HCT116 (cell line): ENCODE measurements at regions not wholly inside any gene's neighbourhood (a gene's known extent, or its start where the extent isn't known, plus 50 kb on each side); places are given as distances from the start of the nearest gene placed in this dataset.

Experiments used
- ATAC-seq: fragments of 200-7000 bp; cut with Tn5 transposase; 2 replicates; pipeline ENCODE4 v1.9.1; 2020; ENCODE audit warnings: mild to moderate bottlenecking, moderate library complexity
- BruUV-seq: library from RNA; stranded (reverse); fragments of 400-500 nt; replicated peaks from 2 replicates; lab custom pipeline; 2021; lab: Mats Ljungman, UMichigan
- CTCF ChIA-PET: fragments of 300-600 bp; sonication (Branson Sonifier 250); formaldehyde crosslinking; loops from one replicate; lab custom pipeline; 2021; ENCODE audit warnings: antibody characterized with exemption; lab: Charles Lee
- POLR2A ChIA-PET: fragments of 300-600, 350-600 bp; sonication (Branson Sonifier 250); formaldehyde crosslinking; loops from one replicate; lab custom pipeline; 2021; ENCODE audit warnings: antibody characterized with exemption; lab: Charles Lee
- RAD21 ChIA-PET, 2 experiments: fragments of 300-600 bp; sonication (Branson Sonifier 250); formaldehyde crosslinking; loops; one replicate each; lab custom pipeline; 2023; ENCODE audit warnings: low total read pairs in 2 of 2; ENCODE audit not compliant: uncharacterized antibody in 2 of 2, unreplicated experiment in 2 of 2, low non-redundant PET in 1 of 2; lab: Charles Lee
- DNase-seq: peaks from one replicate; pipeline ENCODE4 v3.0.0-alpha.2; 2010; ENCODE audit warnings: low read depth, low spot score
- H2AFZ ChIP-seq: fragments of 200-600 bp; shearing (Covaris generic), sonication (generic); 2 replicates; pipeline ENCODE4 v1.6.1; 2017; ENCODE audit warnings: low read depth, mixed run types, mixed read lengths, antibody characterized with exemption, low read length; ENCODE audit not compliant: poor library complexity, severe bottlenecking
- H3K27ac ChIP-seq: 2 replicates; pipeline ENCODE4 v1.5.1; 2012; ENCODE audit warnings: low read depth, low read length
- H3K27me3 ChIP-seq: fragments of 200-600 bp; sonication (generic); 2 replicates; pipeline ENCODE4 v1.6.1; 2016; ENCODE audit warnings: mixed run types, low read length, mixed read lengths; ENCODE audit not compliant: insufficient read depth
- H3K36me3 ChIP-seq, 2 experiments: fragments of 200-500 bp in 1 of 2; fragments of 200-600 bp in 1 of 2; sonication (Bioruptor generic) in 1 of 2; sonication (generic) in 1 of 2; 2 replicates each; pipeline versions ENCODE4 v1.5.1 to v1.6.1; 2014 to 2016; ENCODE audit warnings: low read length in 2 of 2, inconsistent platforms in 1 of 2, mixed read lengths in 1 of 2, mixed run types in 1 of 2; ENCODE audit not compliant: insufficient read depth in 2 of 2, control insufficient read depth in 1 of 2
- H3K4me1 ChIP-seq, 2 experiments: fragments of 200-600 bp in 1 of 2; sonication (generic) in 1 of 2; 2 replicates each; pipeline versions ENCODE4 v1.5.1 to v1.6.1; 2012 to 2017; ENCODE audit warnings: low read length in 2 of 2, inconsistent platforms in 1 of 2, mild to moderate bottlenecking in 1 of 2, mixed read lengths in 1 of 2, mixed run types in 1 of 2, moderate library complexity in 1 of 2; ENCODE audit not compliant: insufficient read depth in 2 of 2, control insufficient read depth in 1 of 2
- H3K4me2 ChIP-seq: fragments of 200-600 bp; sonication (generic); 2 replicates; pipeline ENCODE4 v1.6.1; 2017; ENCODE audit warnings: mixed run types, low read length, mixed read lengths
- H3K4me3 ChIP-seq, 2 experiments: fragments of 200-600 bp in 1 of 2; sonication (generic) in 1 of 2; replicated peaks in 1 of 2; 2 replicates each; pipeline ENCODE4 v1.5.1; 2011 to 2016; ENCODE audit warnings: low read length in 2 of 2, control low read depth in 1 of 2, low read depth in 1 of 2, mild to moderate bottlenecking in 1 of 2, mixed read lengths in 1 of 2, mixed run types in 1 of 2
- H3K79me2 ChIP-seq: fragments of 200-600 bp; sonication (generic); 2 replicates; pipeline ENCODE4 v1.6.1; 2017; ENCODE audit warnings: mild to moderate bottlenecking, mixed run types, low read length, moderate library complexity, mixed read lengths; ENCODE audit not compliant: insufficient read depth
- H3K9ac ChIP-seq: fragments of 200-600 bp; sonication (generic); 2 replicates; pipeline ENCODE4 v1.6.1; 2016; ENCODE audit warnings: low read length, mixed read lengths
- H3K9me2 ChIP-seq: fragments of 200-600 bp; sonication (generic), shearing (Covaris generic); 2 replicates; pipeline ENCODE4 v1.6.1; 2017; ENCODE audit warnings: mixed run types, mild to moderate bottlenecking, moderate library complexity; ENCODE audit not compliant: insufficient read depth
- H3K9me3 ChIP-seq, 2 experiments: fragments of 200-500 bp in 1 of 2; fragments of 200-600 bp in 1 of 2; sonication (Bioruptor generic) in 1 of 2; sonication (generic) in 1 of 2; 2 replicates each; pipeline ENCODE4 v1.6.1; 2014 to 2017; ENCODE audit warnings: low read length in 2 of 2, mixed read lengths in 2 of 2, inconsistent platforms in 1 of 2, low read depth in 1 of 2, mild to moderate bottlenecking in 1 of 2, mixed run types in 1 of 2, moderate library complexity in 1 of 2; ENCODE audit not compliant: control insufficient read depth in 1 of 2, insufficient read depth in 1 of 2
- H4K20me1 ChIP-seq: fragments of 200-600 bp; sonication (generic), shearing (Covaris generic); 2 replicates; pipeline ENCODE4 v1.6.1; 2017; ENCODE audit warnings: mixed run types, mild to moderate bottlenecking, moderate library complexity; ENCODE audit not compliant: insufficient read depth
- CBX3 ChIP-seq: IDR thresholded peaks from 2 replicates; pipeline ENCODE4 v1.6.1; 2012; ENCODE audit warnings: low read depth
- CTCF ChIP-seq, 3 experiments: fragments of 200-600 bp in 1 of 3; sonication (generic) in 1 of 3; IDR thresholded peaks in 2 of 3; conservative IDR thresholded peaks in 1 of 3; 2 replicates each; pipeline ENCODE4 v1.5.1; 2012 to 2017; ENCODE audit warnings: low read depth in 2 of 3, low read length in 2 of 3, antibody characterized with exemption in 1 of 3, borderline replicate concordance in 1 of 3, control low read depth in 1 of 3, mild to moderate bottlenecking in 1 of 3, mixed read lengths in 1 of 3, mixed run types in 1 of 3, moderate library complexity in 1 of 3; ENCODE audit not compliant: insufficient read depth in 1 of 3
- EZH2phosphoT487 ChIP-seq: fragments of 200-600 bp; IDR thresholded peaks from 2 replicates; pipeline ENCODE4 v1.6.1; 2018; ENCODE audit warnings: antibody characterized with exemption, borderline replicate concordance
- POLR2A ChIP-seq: IDR thresholded peaks from 2 replicates; pipeline ENCODE4 v1.7.0; 2011; ENCODE audit warnings: borderline replicate concordance; ENCODE audit not compliant: insufficient read depth, insufficient read length; ENCODE audit errors: extremely low read depth
- POLR2AphosphoS5 ChIP-seq: IDR thresholded peaks from 2 replicates; pipeline ENCODE4 v1.6.1; 2011; ENCODE audit warnings: mild to moderate bottlenecking, low read depth, low read length, moderate library complexity
- RAD21 ChIP-seq: IDR thresholded peaks from 2 replicates; pipeline ENCODE4 v1.6.1; 2012; ENCODE audit warnings: low read depth, mild to moderate bottlenecking
- REST ChIP-seq: IDR thresholded peaks from 2 replicates; pipeline ENCODE4 v1.6.1; 2012; ENCODE audit warnings: low read depth
- SIN3A ChIP-seq: IDR thresholded peaks from 2 replicates; pipeline ENCODE4 v1.6.1; 2012; ENCODE audit warnings: low read depth
- SRF ChIP-seq: IDR thresholded peaks from 2 replicates; pipeline ENCODE4 v1.6.1; 2012; ENCODE audit warnings: low read depth
- YY1 ChIP-seq: IDR thresholded peaks from 2 replicates; pipeline ENCODE4 v1.6.1; 2011; ENCODE audit warnings: low read length, low read depth, moderate library complexity, mild to moderate bottlenecking; ENCODE audit not compliant: insufficient replicate concordance; ENCODE audit errors: extremely low read depth
- ZFX ChIP-seq: fragments of 450-650 bp; IDR thresholded peaks from 2 replicates; pipeline ENCODE4 v1.6.1; 2017
- ZNF274 ChIP-seq: fragments of 200-500 bp; sonication (Bioruptor generic); IDR thresholded peaks from 2 replicates; pipeline ENCODE4 v1.6.1; 2014; ENCODE audit warnings: mild to moderate bottlenecking, low read depth, low read length, inconsistent platforms
- intact Hi-C: fragments of 100-400 bp; cut with micrococcal nuclease; formaldehyde crosslinking; loops from 2 replicates; pipeline ENCODE4 v1.10.0; 2022
- TF ChIP-seq, protein P1 (sequence below): IDR thresholded peaks from 2 replicates; pipeline ENCODE4 v1.6.1; 2012

GRCh38 chr2:188003800-188004199, 287.9 kb upstream of the GULP1 start:
- CTCF ChIA-PET, result no interaction called here
- intact Hi-C loops, result no loop called here
- H3K4me3 ChIP-seq, result no peak overlapping the region

GRCh38 chr2:188013767-188014166, 277.9 kb upstream of the GULP1 start:
- POLR2A ChIA-PET, result no interaction called here
- no peaks in the 10 kb centered on the region for H3K4me1 ChIP-seq
- no TSS peak for BruUV-seq
- TF ChIP-seq EZH2phosphoT487, result no peak
- TF ChIP-seq POLR2AphosphoS5, result no peak
- no peak for TF ChIP-seq CBX3
- no peak for TF ChIP-seq YY1
- no peak for TF ChIP-seq ZFX
- TF ChIP-seq ZNF274, result no peak
- TF ChIP-seq POLR2A, result no peak
- no peak for TF ChIP-seq REST
- TF ChIP-seq RAD21, result no peak
- TF ChIP-seq SIN3A, result no peak
- no peak for TF ChIP-seq CTCF (IDR thresholded peaks at IDR 0.05 in 2 of 3, conservative IDR thresholded peaks at IDR 0.05 in 1 of 3; ENCODE audit: borderline replicate concordance in 1 of 3, insufficient read depth in 1 of 3, low read depth in 2 of 3, low read length in 2 of 3)

More at GRCh38 chr2:188003800-188004199, 287.9 kb upstream of the GULP1 start:
- no peak for ATAC-seq
- H3K9me3 ChIP-seq, result no peaks in the 10 kb centered on the region
- no peak overlapping the region for H3K9ac ChIP-seq
- RAD21 ChIA-PET, result no interaction called here
- H3K9me2 ChIP-seq, result no peaks in the 10 kb centered on the region
- no peaks in the 10 kb centered on the region for H3K27me3 ChIP-seq
- POLR2A ChIA-PET, result no interaction called here
- no peak overlapping the region for H3K27ac ChIP-seq
- peak overlapping the region; percentile 46 for H2AFZ ChIP-seq
- no TSS peak for BruUV-seq
- TF ChIP-seq, protein P1, sequence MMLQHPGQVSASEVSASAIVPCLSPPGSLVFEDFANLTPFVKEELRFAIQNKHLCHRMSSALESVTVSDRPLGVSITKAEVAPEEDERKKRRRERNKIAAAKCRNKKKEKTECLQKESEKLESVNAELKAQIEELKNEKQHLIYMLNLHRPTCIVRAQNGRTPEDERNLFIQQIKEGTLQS, result no peak
- no peak for TF ChIP-seq SRF
- TF ChIP-seq CBX3, result no peak
- TF ChIP-seq ZFX, result no peak
- TF ChIP-seq, all 23 proteins: peak for 0
- Histone ChIP-seq H3K79me2 (no peaks in the 10 kb centered on the region), H3K4me2 (no peak overlapping the region), H4K20me1 (no peaks in the 10 kb centered on the region), H3K36me3 (no peaks in the 10 kb centered on the region), H3K4me1 (no peaks in the 10 kb centered on the region)
- DNase-seq, result no peak

More at GRCh38 chr2:188013767-188014166, 277.9 kb upstream of the GULP1 start:
- RAD21 ChIA-PET, result no interaction called here
- Histone ChIP-seq H3K4me2 (no peak overlapping the region), H2AFZ (no peak overlapping the region), H3K27me3 (no peaks in the 10 kb centered on the region), H3K9me3 (no peaks in the 10 kb centered on the region), H3K27ac (no peak overlapping the region), H4K20me1 (no peaks in the 10 kb centered on the region), H3K79me2 (no peaks in the 10 kb centered on the region), H3K9me2 (no peaks in the 10 kb centered on the region), H3K9ac (no peak overlapping the region), H3K36me3 (no peaks in the 10 kb centered on the region), H3K4me3 (no peak overlapping the region)
- no peak for ATAC-seq
- no peak for DNase-seq
- CTCF ChIA-PET, result no interaction called here
- intact Hi-C loops, result no loop called here
